ENCODE measurements at regions not wholly inside any gene's neighbourhood (a gene's known extent, or its start where the extent isn't known, plus 50 kb on each side); places are given as distances from the start of the nearest gene placed in this dataset.

DNA sequence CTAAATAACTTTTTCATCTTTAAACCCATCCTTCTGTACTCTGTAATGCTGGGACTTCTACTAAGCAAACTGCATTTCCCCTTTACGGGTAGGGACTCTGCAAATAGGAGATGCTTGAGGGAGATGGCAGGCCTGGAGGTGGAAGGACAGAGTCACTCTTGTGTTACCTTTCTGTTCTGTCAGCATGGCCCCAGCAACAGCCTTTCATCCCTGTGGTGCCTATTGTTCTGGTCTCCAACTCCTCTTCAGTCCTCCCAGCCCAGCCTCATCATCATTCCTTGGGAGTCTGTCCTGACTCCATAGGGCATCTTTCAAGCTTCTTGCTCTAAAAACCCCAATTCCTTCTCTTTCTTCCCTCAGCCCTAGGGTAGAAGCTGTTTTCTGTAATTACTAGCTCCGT, 230.0 kb downstream of the SNX13 start:
- TF ChIP-seq, protein P1, sequence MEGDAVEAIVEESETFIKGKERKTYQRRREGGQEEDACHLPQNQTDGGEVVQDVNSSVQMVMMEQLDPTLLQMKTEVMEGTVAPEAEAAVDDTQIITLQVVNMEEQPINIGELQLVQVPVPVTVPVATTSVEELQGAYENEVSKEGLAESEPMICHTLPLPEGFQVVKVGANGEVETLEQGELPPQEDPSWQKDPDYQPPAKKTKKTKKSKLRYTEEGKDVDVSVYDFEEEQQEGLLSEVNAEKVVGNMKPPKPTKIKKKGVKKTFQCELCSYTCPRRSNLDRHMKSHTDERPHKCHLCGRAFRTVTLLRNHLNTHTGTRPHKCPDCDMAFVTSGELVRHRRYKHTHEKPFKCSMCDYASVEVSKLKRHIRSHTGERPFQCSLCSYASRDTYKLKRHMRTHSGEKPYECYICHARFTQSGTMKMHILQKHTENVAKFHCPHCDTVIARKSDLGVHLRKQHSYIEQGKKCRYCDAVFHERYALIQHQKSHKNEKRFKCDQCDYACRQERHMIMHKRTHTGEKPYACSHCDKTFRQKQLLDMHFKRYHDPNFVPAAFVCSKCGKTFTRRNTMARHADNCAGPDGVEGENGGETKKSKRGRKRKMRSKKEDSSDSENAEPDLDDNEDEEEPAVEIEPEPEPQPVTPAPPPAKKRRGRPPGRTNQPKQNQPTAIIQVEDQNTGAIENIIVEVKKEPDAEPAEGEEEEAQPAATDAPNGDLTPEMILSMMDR (conservative IDR thresholded peaks at IDR 0.05): no peak
- peak; percentile 47 for DNase-seq
- Histone ChIP-seq H3K36me3 (ENCODE audit: control insufficient read depth, insufficient read depth, low read length) (no peaks in the 10 kb centered on the region), H3K9me3 (ENCODE audit: control insufficient read depth, low read length) (no peaks in the 10 kb centered on the region), H3K27me3 (ENCODE audit: control insufficient read depth, insufficient read depth, low read length, poor library complexity, severe bottlenecking) (no peaks in the 10 kb centered on the region), H3K4me3 (ENCODE audit: low read length) (no peak overlapping the region), H3K4me1 (ENCODE audit: control insufficient read depth, insufficient read depth, low read length) (no peaks in the 10 kb centered on the region), H3K27ac (ENCODE audit: low read depth, low read length) (no peak overlapping the region), H3K9ac (ENCODE audit: extremely low read depth, low read length, poor library complexity, severe bottlenecking) (no peak overlapping the region)
- 60 to 84% methylated on average over 1 to 2 of the region's 2 CpGs for WGBS, 2 experiments (ENCODE audit: insufficient coverage in 1 of 2, insufficient read length in 1 of 2)
- H3K9me3 Mint-ChIP-seq: no peaks in the 10 kb centered on the region
- H3K36me3 Mint-ChIP-seq (ENCODE audit: low read depth): no peaks in the 10 kb centered on the region
- no peaks in the 10 kb centered on the region for H3K27me3 Mint-ChIP-seq (ENCODE audit: insufficient read depth)
- H3K27ac Mint-ChIP-seq: no peak overlapping the region
- H3K4me3 Mint-ChIP-seq: no peak overlapping the region
- peaks cover 5% of the 10 kb centered on the region for H3K4me1 Mint-ChIP-seq

DNA sequence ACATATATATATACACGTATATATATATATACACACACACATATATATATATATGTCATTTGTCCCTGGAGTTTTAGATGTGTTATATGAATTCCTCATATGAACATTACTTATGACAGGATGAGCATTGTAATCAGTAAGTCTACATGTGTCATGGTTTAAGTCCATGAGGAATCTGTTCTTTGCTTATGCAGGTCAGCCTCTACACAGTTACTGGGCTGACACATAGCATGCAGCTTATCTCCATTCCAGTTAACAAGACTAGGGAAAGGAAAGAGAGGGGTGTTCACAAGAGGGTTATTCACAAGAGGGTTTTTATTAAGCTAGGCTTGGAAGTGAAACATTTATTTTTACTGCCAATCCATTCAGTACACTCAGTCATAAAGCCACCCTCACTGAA, 226.7 kb downstream of the SNX13 start:
- no peak overlapping the region for H3K9ac ChIP-seq (ENCODE audit: extremely low read depth, low read length, poor library complexity, severe bottlenecking)
- Mint-ChIP-seq H3K27ac (no peak overlapping the region), H3K4me3 (no peak overlapping the region), H3K4me1 (peaks cover 21% of the 10 kb centered on the region), H3K9me3 (no peaks in the 10 kb centered on the region), H3K27me3 (ENCODE audit: insufficient read depth) (no peaks in the 10 kb centered on the region), H3K36me3 (ENCODE audit: low read depth) (no peaks in the 10 kb centered on the region)
- no peaks in the 10 kb centered on the region for H3K36me3 ChIP-seq (ENCODE audit: control insufficient read depth, insufficient read depth, low read length)
- no peak overlapping the region for H3K4me3 ChIP-seq (ENCODE audit: low read length)
- H3K27me3 ChIP-seq (ENCODE audit: control insufficient read depth, insufficient read depth, low read length, poor library complexity, severe bottlenecking): no peaks in the 10 kb centered on the region
- DNase-seq: no peak
- TF ChIP-seq, protein P1 (conservative IDR thresholded peaks at IDR 0.05): no peak
- no peaks in the 10 kb centered on the region for H3K4me1 ChIP-seq (ENCODE audit: control insufficient read depth, insufficient read depth, low read length)
- WGBS, 2 experiments (ENCODE audit: insufficient coverage in 1 of 2, insufficient read length in 1 of 2): no CpG with 5 or more reads among the region's 1 CpG
- H3K9me3 ChIP-seq (ENCODE audit: control insufficient read depth, low read length): no peaks in the 10 kb centered on the region
- no peak overlapping the region for H3K27ac ChIP-seq (ENCODE audit: low read depth, low read length)

DNA sequence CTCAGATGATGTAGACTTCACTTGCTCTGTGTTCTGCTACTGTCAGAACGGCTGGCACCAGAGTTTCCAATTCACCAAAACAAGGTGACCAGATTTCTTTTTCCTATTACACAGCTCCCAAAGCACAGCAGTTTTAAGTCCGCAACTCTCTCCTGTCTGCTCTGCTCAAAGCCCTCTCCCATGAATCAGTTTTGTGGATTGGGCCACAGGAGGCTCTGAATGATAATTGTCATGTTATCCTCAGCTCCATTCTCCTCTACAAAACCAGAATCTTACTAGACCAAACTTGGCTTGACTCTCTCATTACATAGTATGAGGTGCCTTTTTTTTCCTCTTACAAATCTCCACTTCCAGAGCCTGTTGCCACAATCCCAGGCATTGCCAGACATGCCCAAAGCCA, 223.5 kb downstream of the SNX13 start:
- H3K27me3 Mint-ChIP-seq (ENCODE audit: insufficient read depth): no peaks in the 10 kb centered on the region
- Histone ChIP-seq H3K9ac (ENCODE audit: extremely low read depth, low read length, poor library complexity, severe bottlenecking) (no peak overlapping the region), H3K27me3 (ENCODE audit: control insufficient read depth, insufficient read depth, low read length, poor library complexity, severe bottlenecking) (no peaks in the 10 kb centered on the region), H3K4me3 (ENCODE audit: low read length) (no peak overlapping the region), H3K9me3 (ENCODE audit: control insufficient read depth, low read length) (no peaks in the 10 kb centered on the region), H3K4me1 (ENCODE audit: control insufficient read depth, insufficient read depth, low read length) (no peaks in the 10 kb centered on the region), H3K27ac (ENCODE audit: low read depth, low read length) (no peak overlapping the region), H3K36me3 (ENCODE audit: control insufficient read depth, insufficient read depth, low read length) (no peaks in the 10 kb centered on the region)
- peak; percentile 59 for DNase-seq
- H3K4me1 Mint-ChIP-seq: peaks cover 21% of the 10 kb centered on the region
- no peak overlapping the region for H3K4me3 Mint-ChIP-seq
- 71% methylated on average over 1 of the region's 2 CpGs for WGBS, 2 experiments (ENCODE audit: insufficient coverage in 1 of 2, insufficient read length in 1 of 2)
- H3K36me3 Mint-ChIP-seq (ENCODE audit: low read depth): no peaks in the 10 kb centered on the region
- peak overlapping the region; percentile 38 for H3K27ac Mint-ChIP-seq
- H3K9me3 Mint-ChIP-seq: no peaks in the 10 kb centered on the region
- TF ChIP-seq, protein P1 (conservative IDR thresholded peaks at IDR 0.05): no peak

Data from endodermal cell (in vitro differentiated cells).